HUES6 (cell line): ENCODE measurements at regions not wholly inside any gene's neighbourhood (a gene's known extent, or its start where the extent isn't known, plus 50 kb on each side); places are given as distances from the start of the nearest gene placed in this dataset.

Experiments used
- H3K27ac ChIP-seq: 2 replicates; pipeline ENCODE4 v1.7.0; 2013; ENCODE audit warnings: low read depth, mild to moderate bottlenecking, low read length, inconsistent platforms
- H3K27me3 ChIP-seq: 2 replicates; pipeline ENCODE4 v1.6.1; 2013; ENCODE audit warnings: low read length; ENCODE audit not compliant: control insufficient read depth, insufficient read depth
- H3K36me3 ChIP-seq: 2 replicates; pipeline ENCODE4 v1.6.1; 2013; ENCODE audit warnings: low read length; ENCODE audit not compliant: control insufficient read depth, insufficient read depth
- H3K4me1 ChIP-seq: 2 replicates; pipeline ENCODE4 v1.6.1; 2013; ENCODE audit warnings: low read length; ENCODE audit not compliant: control insufficient read depth, insufficient read depth
- H3K4me3 ChIP-seq: 2 replicates; pipeline ENCODE4 v1.5.1; 2013; ENCODE audit warnings: low read depth, low read length
- H3K9ac ChIP-seq: one replicate; pipeline ENCODE4 v1.6.1; 2013; ENCODE audit warnings: mild to moderate bottlenecking, low read length
- H3K9me3 ChIP-seq: 2 replicates; pipeline ENCODE4 v1.6.1; 2013; ENCODE audit warnings: low read depth, low read length; ENCODE audit not compliant: control insufficient read depth, insufficient read depth

DNA sequence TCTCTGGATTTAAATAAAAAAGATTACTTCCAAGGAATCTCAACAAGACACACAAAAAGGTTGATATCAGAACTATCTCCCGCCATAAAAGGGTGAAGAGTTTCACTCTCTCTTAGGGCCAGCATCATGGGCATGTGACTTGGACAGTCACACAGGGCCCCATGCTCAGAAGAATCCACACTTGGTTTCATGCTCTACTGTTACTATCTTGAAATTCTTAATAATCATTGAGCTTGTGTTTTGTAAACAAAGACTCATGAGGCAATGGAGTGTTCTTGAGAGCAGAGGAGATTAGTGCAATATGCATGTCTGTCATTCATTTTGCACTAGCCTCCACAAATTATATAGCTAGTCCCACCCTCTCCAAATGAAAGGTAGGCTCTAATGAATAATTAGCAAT, 58.4 kb downstream of the HMHB1 start:
- Histone ChIP-seq H3K27ac (no peak overlapping the region), H3K27me3 (no peaks in the 10 kb centered on the region), H3K4me1 (peaks cover 24% of the 10 kb centered on the region), H3K36me3 (no peaks in the 10 kb centered on the region), H3K9ac (no peak overlapping the region), H3K4me3 (no peak overlapping the region), H3K9me3 (no peaks in the 10 kb centered on the region)

DNA sequence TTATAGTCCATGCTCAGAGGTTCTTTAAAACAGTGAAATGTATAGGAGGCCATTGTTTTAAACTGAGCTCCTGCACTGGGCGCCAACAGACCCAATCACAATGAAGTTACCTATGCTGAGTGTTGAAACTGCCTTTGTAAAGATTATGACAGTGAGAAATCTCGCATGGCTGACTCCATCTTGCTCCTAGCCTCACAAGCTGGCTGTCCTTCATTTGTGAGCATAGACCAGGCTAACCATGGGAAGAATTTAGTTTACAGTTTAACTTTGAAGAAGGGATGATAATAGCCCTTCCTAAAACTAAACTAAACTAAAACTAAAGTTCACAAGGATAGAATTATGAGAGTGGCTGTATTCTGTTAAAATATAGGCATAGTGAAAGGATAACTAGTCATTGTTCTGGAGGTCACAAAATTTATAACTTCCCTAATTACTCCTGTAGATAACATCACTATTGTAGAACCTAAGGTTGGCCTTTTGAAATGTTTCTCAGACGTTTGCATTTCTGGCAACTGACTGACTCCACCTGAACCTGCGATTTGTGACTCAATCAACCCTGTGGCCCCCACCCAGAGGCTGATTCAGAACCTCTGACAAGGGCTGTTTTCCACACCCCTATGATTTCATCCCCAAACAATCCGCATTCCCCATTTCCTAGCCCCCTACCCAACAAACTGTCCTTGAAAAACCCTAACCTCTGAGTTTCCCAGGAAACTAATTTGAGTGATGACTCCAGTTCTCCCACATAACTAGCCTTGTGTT, 59.1 kb downstream of the HMHB1 start:
- Histone ChIP-seq H3K27ac (peak overlapping the region; percentile 37; the same call in 1 of the 2 replicates), H3K4me1 (peaks cover 24% of the 10 kb centered on the region), H3K9ac (no peak overlapping the region), H3K4me3 (no peak overlapping the region), H3K36me3 (no peaks in the 10 kb centered on the region), H3K27me3 (no peaks in the 10 kb centered on the region), H3K9me3 (no peaks in the 10 kb centered on the region)

DNA sequence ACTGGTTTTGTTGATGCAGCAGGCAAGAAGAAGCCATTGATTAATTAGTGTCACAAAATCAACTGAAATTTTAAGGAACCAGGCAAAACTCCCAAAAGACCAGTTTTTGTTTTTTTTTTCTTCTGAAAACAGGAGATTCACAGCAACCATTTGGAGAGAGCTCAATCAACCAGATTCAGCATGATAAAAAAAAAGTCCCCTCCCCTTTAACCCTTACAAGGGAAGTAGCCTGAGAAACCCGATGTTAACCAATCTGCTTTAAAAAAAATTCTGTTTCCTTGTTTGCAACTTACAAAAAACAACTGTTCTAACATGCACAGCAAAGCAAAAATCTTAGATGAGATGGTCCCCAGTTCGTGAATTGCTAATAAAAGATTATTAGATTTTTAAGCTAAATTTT, 59.7 kb downstream of the HMHB1 start:
- Histone ChIP-seq H3K27me3 (no peaks in the 10 kb centered on the region), H3K9me3 (no peaks in the 10 kb centered on the region), H3K4me3 (no peak overlapping the region), H3K9ac (no peak overlapping the region), H3K4me1 (peaks cover 24% of the 10 kb centered on the region), H3K36me3 (no peaks in the 10 kb centered on the region), H3K27ac (peak overlapping the region; percentile 37)

DNA sequence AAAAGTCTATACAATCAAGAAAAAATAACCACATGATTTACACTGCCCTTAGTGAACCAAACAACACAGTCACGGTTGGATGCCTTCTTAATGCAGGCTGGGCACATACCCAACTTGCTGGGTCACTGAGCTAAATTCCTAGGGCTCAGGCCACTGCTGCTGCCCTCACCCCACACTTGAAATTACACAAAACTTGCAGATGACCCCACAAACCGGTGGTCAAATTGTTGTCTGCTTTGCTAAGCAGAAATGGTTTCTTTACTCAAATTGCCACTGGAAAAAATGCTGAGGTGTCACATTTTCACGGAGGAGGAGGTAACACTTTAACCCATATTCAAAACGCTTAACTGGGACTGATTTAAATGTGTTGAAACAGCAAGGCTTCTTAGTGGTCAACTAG, 62.4 kb downstream of the HMHB1 start:
- H3K4me3 ChIP-seq, result no peak overlapping the region
- no peaks in the 10 kb centered on the region for H3K27me3 ChIP-seq
- H3K36me3 ChIP-seq, result no peaks in the 10 kb centered on the region
- no peak overlapping the region for H3K27ac ChIP-seq
- H3K9ac ChIP-seq, result no peak overlapping the region
- no peaks in the 10 kb centered on the region for H3K9me3 ChIP-seq
- H3K4me1 ChIP-seq, result peaks cover 24% of the 10 kb centered on the region

DNA sequence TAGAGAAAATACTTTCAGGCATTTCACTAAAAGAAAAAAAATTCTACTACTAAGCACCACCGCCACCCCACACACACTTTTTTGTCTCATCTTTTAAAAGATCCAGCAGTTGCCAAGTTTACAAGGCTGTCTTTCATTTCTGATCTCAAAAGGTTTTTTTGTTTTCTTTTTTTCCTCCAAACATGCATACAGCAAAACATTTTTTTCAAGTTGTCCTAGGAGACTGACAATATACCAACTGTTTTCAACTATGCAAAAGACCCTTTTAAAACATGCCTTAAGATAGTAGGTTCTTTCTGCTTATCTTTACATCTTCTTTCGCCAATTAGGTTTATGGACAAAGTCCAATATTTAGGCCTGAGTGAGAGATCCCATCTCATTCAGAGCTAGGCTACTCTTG, 65.2 kb downstream of the HMHB1 start:
- H3K27me3 ChIP-seq, result no peaks in the 10 kb centered on the region
- H3K27ac ChIP-seq, result no peak overlapping the region
- H3K9ac ChIP-seq, result no peak overlapping the region
- H3K4me1 ChIP-seq, result peaks cover 18% of the 10 kb centered on the region
- H3K4me3 ChIP-seq, result no peak overlapping the region
- H3K36me3 ChIP-seq, result no peaks in the 10 kb centered on the region
- H3K9me3 ChIP-seq, result no peaks in the 10 kb centered on the region

DNA sequence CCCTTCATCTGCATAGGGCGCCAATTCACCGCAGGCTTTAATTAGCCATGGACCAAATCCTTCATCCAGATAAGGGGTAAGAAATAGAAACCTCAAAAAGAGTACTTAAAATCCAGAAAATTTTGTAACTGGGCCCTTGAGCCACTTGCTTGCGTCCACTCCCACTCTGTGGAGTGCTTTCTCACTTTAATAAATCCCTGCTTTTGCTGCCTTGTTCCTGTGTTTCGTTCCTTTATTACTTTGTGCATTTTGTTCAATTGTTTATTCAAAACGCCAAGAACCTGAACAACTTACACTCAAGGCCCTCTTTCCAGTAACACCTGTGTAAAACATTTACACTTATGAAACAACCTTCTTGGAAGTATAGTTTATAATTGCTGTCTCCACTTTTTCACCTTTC, 66.5 kb downstream of the HMHB1 start:
- H3K27me3 ChIP-seq, result no peaks in the 10 kb centered on the region
- no peak overlapping the region for H3K27ac ChIP-seq
- peaks cover 11% of the 10 kb centered on the region for H3K4me1 ChIP-seq
- no peaks in the 10 kb centered on the region for H3K9me3 ChIP-seq
- H3K4me3 ChIP-seq, result no peak overlapping the region
- no peak overlapping the region for H3K9ac ChIP-seq
- no peaks in the 10 kb centered on the region for H3K36me3 ChIP-seq

DNA sequence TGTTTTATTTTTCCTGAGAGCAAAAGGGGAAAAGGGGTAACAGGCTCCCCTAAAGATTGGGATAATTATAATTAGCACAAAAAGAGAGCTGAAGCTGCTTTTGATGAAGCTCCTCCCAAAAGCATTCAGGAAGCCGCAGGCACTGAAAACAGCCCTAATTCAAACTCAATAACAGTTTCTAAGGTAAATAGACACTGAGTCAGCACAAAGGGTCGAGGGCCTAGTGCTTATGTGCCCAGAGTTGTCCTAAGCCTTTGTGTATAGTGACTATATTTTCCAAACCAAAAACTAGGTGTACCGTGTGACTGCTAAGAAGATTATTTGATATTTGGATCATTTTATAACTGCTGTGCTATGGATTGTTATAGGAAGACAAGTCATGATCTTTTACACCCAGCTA, 67.7 kb downstream of the HMHB1 start:
- no peak overlapping the region for H3K27ac ChIP-seq
- no peaks in the 10 kb centered on the region for H3K9me3 ChIP-seq
- H3K36me3 ChIP-seq, result no peaks in the 10 kb centered on the region
- H3K4me1 ChIP-seq, result peaks cover 8% of the 10 kb centered on the region
- H3K27me3 ChIP-seq, result no peaks in the 10 kb centered on the region
- H3K9ac ChIP-seq, result no peak overlapping the region
- H3K4me3 ChIP-seq, result no peak overlapping the region

DNA sequence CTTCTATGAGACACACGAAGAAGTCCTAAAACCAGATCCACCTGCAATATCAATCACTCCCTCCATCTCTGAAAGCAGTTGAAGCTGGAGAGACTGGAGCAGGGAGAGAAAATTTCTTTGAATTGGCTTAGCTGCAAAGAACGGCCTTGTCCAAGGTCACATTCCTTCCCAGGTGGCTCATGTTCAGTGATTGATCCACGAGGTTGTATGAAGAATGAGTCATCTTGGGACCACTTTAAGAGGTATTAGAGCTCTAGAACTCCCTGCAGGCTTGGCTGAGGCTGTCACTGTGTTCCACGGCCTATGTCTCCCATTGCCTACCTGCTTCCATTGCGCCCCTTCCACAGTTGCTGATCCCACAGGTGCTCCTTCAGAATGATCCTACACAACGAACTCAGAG, 68.2 kb downstream of the HMHB1 start:
- H3K36me3 ChIP-seq, result no peaks in the 10 kb centered on the region
- H3K27me3 ChIP-seq, result no peaks in the 10 kb centered on the region
- H3K9ac ChIP-seq, result no peak overlapping the region
- peaks cover 8% of the 10 kb centered on the region for H3K4me1 ChIP-seq
- no peak overlapping the region for H3K27ac ChIP-seq
- H3K9me3 ChIP-seq, result no peaks in the 10 kb centered on the region
- no peak overlapping the region for H3K4me3 ChIP-seq

DNA sequence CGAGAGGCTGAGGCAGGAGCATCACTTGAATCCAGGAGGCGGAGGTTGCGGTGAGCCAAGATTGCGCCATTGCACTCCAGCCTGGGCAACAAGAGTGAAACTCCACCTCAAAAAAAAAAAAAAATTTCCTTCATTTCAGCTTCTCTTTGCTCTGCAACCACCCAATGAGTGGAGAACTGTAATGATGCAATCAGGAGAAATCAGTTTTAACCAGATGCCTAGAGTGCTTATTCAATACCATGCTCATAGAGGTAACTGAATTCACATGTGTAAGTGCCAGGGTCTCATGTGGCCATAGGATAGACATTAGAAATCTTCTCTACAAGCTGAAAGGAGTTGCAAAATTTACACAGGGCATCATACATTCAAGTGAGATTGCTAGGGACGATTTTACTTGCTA, 70.6 kb downstream of the HMHB1 start:
- H3K4me1 ChIP-seq, result peaks cover 8% of the 10 kb centered on the region
- H3K4me3 ChIP-seq, result no peak overlapping the region
- no peaks in the 10 kb centered on the region for H3K9me3 ChIP-seq
- no peaks in the 10 kb centered on the region for H3K36me3 ChIP-seq
- no peak overlapping the region for H3K27ac ChIP-seq
- H3K27me3 ChIP-seq, result no peaks in the 10 kb centered on the region
- H3K9ac ChIP-seq, result no peak overlapping the region

DNA sequence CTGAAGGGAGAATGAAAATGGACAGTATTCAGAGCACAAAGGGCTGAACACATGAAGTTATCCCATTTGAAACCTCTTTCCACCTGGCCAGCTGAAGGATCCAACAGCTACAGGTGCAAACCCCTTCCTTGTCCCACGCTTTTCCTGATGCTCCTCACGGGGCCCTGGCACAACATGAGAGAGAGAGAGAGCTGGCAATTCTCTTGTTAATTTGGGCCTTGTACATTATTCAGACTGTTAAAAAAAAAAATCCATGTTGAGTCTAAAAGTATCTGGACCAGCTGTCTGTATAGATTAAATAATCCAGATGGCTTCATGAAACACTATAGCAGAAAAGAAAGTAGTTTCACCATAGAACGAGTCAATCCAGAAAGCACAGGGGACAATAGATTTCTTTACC, 74.1 kb downstream of the HMHB1 start:
- H3K27ac ChIP-seq, result no peak overlapping the region
- no peaks in the 10 kb centered on the region for H3K36me3 ChIP-seq
- H3K4me1 ChIP-seq, result no peaks in the 10 kb centered on the region; the same call in 1 of the 2 replicates
- no peaks in the 10 kb centered on the region for H3K9me3 ChIP-seq
- no peaks in the 10 kb centered on the region for H3K27me3 ChIP-seq
- no peak overlapping the region for H3K9ac ChIP-seq
- no peak overlapping the region for H3K4me3 ChIP-seq

DNA sequence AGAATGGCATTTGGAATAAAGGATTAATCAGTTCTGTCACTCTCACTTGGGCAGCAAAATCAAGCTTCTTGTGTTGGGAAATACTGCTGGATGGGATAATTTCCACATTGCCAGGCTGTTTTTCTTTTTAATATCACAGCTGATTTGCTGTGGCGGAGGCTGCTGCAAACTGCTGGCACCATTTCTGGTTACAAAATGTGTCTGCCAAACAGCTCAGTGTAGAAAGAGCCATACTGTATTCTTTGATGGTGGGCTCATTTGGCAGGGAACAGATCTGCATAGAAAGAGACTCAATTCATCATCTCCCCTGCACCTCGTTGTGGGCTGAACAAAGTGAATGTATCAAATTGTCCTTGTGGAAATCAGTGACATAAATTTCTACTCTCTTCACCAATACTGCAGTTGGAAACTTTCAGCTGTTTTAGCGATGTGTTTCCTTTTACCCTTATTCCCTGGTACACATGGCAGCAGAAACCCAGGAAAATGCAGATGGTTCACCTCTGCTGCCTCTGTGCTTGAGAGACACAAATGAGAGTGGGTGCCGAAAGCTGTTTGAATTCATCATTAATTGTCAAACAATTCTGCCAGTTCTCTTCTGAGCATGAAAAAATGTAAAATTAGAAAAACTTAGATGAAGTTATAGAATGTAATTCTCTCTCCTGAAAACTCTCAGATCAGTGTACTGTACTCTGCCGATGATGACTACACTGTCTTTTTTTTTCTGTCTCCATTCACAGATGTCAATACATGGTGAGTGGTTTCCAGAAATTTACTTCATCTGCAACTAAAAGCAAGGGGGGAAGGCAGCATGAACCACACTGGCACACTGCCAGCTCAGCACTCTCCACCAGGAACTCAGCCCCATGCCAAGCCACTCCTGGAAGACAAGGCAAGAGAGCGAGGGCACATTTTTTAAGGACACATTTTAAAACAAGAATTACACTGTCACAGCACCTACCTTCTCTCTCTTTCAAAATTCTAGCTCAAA, 75.0 kb downstream of the HMHB1 start:
- H3K36me3 ChIP-seq, result no peaks in the 10 kb centered on the region
- H3K9ac ChIP-seq, result no peak overlapping the region
- H3K27ac ChIP-seq, result no peak overlapping the region
- H3K9me3 ChIP-seq, result no peaks in the 10 kb centered on the region
- no peak overlapping the region for H3K4me3 ChIP-seq
- no peaks in the 10 kb centered on the region for H3K27me3 ChIP-seq
- no peaks in the 10 kb centered on the region; the same call in 1 of the 2 replicates for H3K4me1 ChIP-seq
